ENCODE measurements at regions not wholly inside any gene's neighbourhood (a gene's known extent, or its start where the extent isn't known, plus 50 kb on each side); places are given as distances from the start of the nearest gene placed in this dataset.

DNA sequence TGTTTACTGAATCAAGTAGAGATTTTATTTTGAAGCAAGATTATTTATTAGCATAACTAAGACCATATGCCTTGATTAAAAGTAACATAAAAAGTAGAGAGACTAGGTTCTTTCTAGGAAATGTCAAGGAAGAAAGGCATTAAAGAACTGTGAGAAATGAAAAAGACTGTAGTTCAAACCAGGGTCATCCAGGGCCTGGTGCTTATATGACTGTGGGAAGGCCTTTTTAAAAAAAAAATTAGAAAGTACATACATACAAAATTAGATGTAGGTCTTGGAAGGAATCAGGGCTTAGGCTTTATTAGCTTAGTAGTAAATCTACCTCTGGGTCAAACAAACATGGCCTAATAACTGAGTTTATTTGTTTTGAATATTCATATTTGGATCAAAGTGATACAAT is 173.9 kb upstream of the TBL1XR1 start:
- no peak overlapping the region for H2AK5ac ChIP-seq (ENCODE audit: low read depth, low read length)
- H3K4me3 ChIP-seq (ENCODE audit: extremely low read depth in 1 of 4, insufficient read depth in 2 of 4, low read depth in 3 of 4, low read length in 4 of 4) = no peak overlapping the region
- DNase-seq (ENCODE audit: low read depth in 1 of 2, low spot score in 2 of 2) (no peak), FAIRE-seq (no peak)
- no peaks in the 10 kb centered on the region for H3K27me3 ChIP-seq (replicated peaks in 1 of 4; ENCODE audit: control insufficient read depth in 3 of 4, extremely low read depth in 1 of 4, insufficient read depth in 3 of 4, low read length in 3 of 4)
- no peaks in the 10 kb centered on the region for H3K79me2 ChIP-seq (ENCODE audit: control insufficient read depth in 1 of 2, insufficient read depth in 2 of 2, low read length in 2 of 2)
- H3K27ac ChIP-seq (ENCODE audit: low read depth, low read length) = no peak overlapping the region
- CTCF ChIA-PET (ENCODE audit: partially characterized antibody) = interaction anchor here (0.6 to 1.7 kb wide), 3 partner anchors 100 to 1093 kb away, joined by 4 read pairs; no protein-coding TSS in a partner anchor
- H3K36me3 ChIP-seq (ENCODE audit: control insufficient read depth in 2 of 4, insufficient read depth in 4 of 4, low read length in 3 of 4) = no peaks in the 10 kb centered on the region
- H3K23me2 ChIP-seq (ENCODE audit: low read depth, low read length) = no peaks in the 10 kb centered on the region
- POLR2A ChIA-PET (ENCODE audit: partially characterized antibody) = interaction anchor here (1.4 kb wide), 1 partner anchor 11 kb away, joined by 3 read pairs; no protein-coding TSS in a partner anchor
- no peak overlapping the region for H2BK5ac ChIP-seq (ENCODE audit: low read depth, low read length)
- H3K4ac ChIP-seq (replicated peaks; ENCODE audit: insufficient read length, low read depth, low read length) = no peak overlapping the region
- no peaks in the 10 kb centered on the region for H3K9me3 ChIP-seq (ENCODE audit: insufficient read depth in 2 of 2, low read depth in 1 of 2, low read length in 1 of 2)
- H3K79me1 ChIP-seq (ENCODE audit: low read depth, low read length) = no peaks in the 10 kb centered on the region
- no peak overlapping the region for H2AFZ ChIP-seq (ENCODE audit: low read length)
- H4K20me1 ChIP-seq (replicated peaks in 1 of 2; ENCODE audit: control insufficient read depth in 1 of 2, insufficient read depth in 2 of 2, low read length in 2 of 2) = no peaks in the 10 kb centered on the region
- no peak overlapping the region for H2BK120ac ChIP-seq (replicated peaks; ENCODE audit: low read depth, low read length)
- H3K56ac ChIP-seq (replicated peaks; ENCODE audit: insufficient read length, low read depth, low read length) = no peak overlapping the region
- no peak overlapping the region for H3K14ac ChIP-seq (ENCODE audit: insufficient read length)
- H4K91ac ChIP-seq (replicated peaks; ENCODE audit: insufficient read length, low read length) = no peak overlapping the region
- no peak for TF ChIP-seq SIRT6 (IDR thresholded peaks at IDR 0.05; ENCODE audit: low read length)
- TF ChIP-seq GTF2F1 (IDR thresholded peaks at IDR 0.05; ENCODE audit: borderline replicate concordance, low read depth, low read length) = no peak
- no peak for TF ChIP-seq EGR1 (IDR thresholded peaks at IDR 0.05; ENCODE audit: borderline replicate concordance, low read depth, low read length)
- TF ChIP-seq FOSL1 (IDR thresholded peaks at IDR 0.05; ENCODE audit: insufficient read depth, low read depth, low read length) = no peak
- TF ChIP-seq SP1 (IDR thresholded peaks at IDR 0.05; ENCODE audit: low read depth, low read length) = no peak
- TF ChIP-seq KDM5A (IDR thresholded peaks at IDR 0.05; ENCODE audit: low read length) = no peak
- H3K23ac ChIP-seq (ENCODE audit: insufficient read length) = no peak overlapping the region
- H2BK15ac ChIP-seq (ENCODE audit: low read length) = no peak overlapping the region
- no peak overlapping the region for H4K5ac ChIP-seq (ENCODE audit: insufficient read length, low read depth, low read length)
- no peak overlapping the region for H2BK12ac ChIP-seq (ENCODE audit: low read depth, low read length)
- no peak overlapping the region for H2BK20ac ChIP-seq (ENCODE audit: low read length)
- H3K4me2 ChIP-seq (ENCODE audit: insufficient read depth in 1 of 2, low read depth in 2 of 2, low read length in 2 of 2) = no peak overlapping the region
- no peak overlapping the region for H3K18ac ChIP-seq (ENCODE audit: extremely low read depth, low read length)
- no peaks in the 10 kb centered on the region for H3K4me1 ChIP-seq (replicated peaks in 1 of 4; ENCODE audit: control insufficient read depth in 3 of 4, insufficient read depth in 4 of 4, low read length in 3 of 4)
- no peak overlapping the region for H4K8ac ChIP-seq (ENCODE audit: extremely low read depth, insufficient read depth, low read length)
- H3K9ac ChIP-seq (replicated peaks in 1 of 4; ENCODE audit: extremely low read depth in 1 of 4, low read depth in 3 of 4, low read length in 3 of 4) = no peak overlapping the region
